Effector CD8-positive, alpha-beta T cell (primary cell): ENCODE measurements at regions not wholly inside any gene's neighbourhood (a gene's known extent, or its start where the extent isn't known, plus 50 kb on each side); places are given as distances from the start of the nearest gene placed in this dataset.
"Not testable (repeated sequence)": the region's sequence is repeated elsewhere in the genome, so short reads cannot be mapped to it uniquely, and the experiment has no call there.

Source experiments
- DNase-seq: peaks from one replicate; lab custom pipeline; 2025; lab: John Stamatoyannopoulos, UW

- no peak for DNase-seq
Observed at GRCh38 chr3:22748453-22749045, 454.6 kb upstream of the UBE2E2 start.

GRCh38 chr3:22759636-22760310 lies 443.4 kb upstream of the UBE2E2 start:
- no peak for DNase-seq

- no peak for DNase-seq
Observed at GRCh38 chr3:22765679-22766078, 437.4 kb upstream of the UBE2E2 start.

DNA sequence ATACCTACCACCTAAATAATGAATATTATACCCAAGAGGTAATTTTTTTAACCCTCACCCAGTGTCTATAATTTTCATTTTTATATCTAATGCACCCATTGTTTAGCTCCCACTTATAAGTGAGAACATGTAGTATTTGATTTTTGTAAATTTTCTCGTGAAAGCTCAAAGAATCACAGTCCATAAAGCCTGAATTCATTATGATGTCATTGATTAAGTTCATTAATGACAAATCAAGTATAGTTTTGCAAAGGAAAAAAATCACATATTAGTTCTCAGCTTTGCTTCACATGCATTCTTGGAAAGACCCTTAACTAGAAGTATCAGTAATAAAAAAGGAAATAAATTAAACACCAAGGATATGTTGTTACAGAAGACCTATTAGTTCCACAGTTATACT lies 425.3 kb upstream of the UBE2E2 start:
- no peak for DNase-seq

DNA sequence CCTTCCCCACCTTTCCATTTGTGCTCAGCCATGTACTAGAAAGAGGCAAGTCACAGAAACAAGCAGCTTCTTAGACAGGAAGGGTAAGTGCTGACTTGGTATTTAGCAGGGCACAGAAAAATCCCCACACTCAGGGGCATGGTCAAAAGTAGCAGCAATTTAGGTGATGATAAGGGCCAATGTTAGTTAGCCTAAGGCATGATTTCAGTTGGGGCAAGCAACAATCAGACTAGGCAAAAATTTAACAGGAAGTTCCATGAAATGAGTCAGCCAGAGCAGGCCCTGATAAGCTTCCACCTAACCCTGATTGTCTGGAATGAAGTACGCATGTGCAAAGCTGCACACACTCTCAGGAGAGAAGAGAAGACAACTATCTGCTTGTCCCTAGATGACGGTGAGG lies 423.4 kb upstream of the UBE2E2 start:
- DNase-seq = no peak

DNA sequence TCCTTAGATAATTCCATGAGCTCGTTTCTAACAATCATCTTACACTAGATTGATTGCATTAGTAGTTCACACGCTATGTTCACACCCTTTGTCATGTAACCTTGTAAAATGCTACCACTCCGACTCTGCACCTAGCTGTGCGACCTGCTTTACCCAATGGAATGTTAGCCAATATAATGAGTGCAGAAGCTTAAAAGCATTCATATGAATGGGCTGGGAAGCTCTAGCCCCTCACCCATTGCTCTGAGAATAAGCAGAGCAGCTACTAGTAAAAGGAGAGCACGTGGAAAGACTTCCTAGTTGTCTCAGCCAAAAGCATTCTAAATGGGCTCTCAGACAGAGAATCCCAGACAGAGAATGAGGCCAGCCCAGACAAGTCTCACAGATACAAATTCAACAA lies 410.6 kb upstream of the UBE2E2 start:
- DNase-seq = no peak

DNA sequence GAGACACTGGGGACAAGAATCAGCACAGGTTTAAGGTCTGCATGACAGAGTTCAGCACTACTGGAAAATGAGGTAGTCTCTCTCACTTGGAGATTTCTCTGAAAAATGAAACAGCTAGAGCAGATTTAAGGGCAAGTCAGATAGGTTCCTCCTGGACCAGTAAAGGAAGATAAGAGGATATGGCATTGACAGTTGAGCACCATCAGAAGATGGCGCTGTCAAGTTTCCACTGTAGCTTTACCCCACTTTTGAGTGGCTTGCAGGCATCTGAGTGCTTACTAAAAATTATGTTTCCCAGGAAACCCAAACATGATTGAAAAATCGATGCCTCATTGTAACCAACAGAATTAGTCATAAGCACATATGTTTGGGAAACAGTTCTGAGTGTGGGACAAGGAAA lies 407.2 kb upstream of the UBE2E2 start:
- DNase-seq = no peak

GRCh38 chr3:22798461-22798860 lies 404.7 kb upstream of the UBE2E2 start:
- no peak for DNase-seq

DNA sequence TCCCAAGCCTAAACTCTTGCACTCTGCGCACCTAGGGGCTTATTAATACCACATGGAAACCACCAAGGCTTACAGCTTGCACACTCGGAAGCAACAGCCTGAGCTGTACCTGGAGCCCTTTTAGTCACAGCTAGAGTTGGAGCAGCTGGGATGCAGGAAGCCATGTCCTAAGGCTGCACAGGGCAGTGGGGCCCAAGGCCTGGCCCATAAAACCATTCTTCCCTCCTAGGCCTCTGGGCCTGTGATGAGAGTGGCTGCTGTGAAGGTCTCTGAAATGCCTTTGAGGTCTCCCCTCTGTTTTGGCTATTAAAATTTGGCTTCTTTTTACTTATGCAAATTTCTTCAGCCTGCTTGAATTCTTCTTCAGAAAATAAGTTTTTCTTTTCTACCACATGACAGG lies 383.9 kb upstream of the UBE2E2 start:
- no peak for DNase-seq

DNA sequence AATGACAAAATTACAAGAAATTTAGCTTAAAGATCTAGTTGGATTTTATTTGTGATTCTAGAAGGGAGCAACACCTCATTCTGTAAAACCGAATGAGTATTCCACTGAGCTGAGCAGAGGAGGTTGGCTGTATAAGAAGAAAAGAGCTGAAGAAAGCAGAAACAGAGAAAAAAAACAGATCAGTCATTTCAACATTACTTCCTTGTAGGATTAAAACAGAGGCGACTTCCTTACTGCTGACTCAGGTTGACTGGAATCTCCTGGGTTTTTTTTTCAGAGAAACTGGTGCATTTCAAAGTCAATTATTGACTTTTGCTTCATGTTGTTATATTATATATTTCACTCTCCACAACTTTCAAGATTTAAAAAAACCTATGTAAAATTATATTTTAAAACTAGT lies 368.1 kb upstream of the UBE2E2 start:
- DNase-seq = no peak

GRCh38 chr3:22836131-22836530 lies 367.0 kb upstream of the UBE2E2 start:
- no peak for DNase-seq

GRCh38 chr3:22843854-22844253 lies 359.3 kb upstream of the UBE2E2 start:
- DNase-seq = no peak

- DNase-seq = no peak
Observed at GRCh38 chr3:22846566-22846965, 356.6 kb upstream of the UBE2E2 start.

DNA sequence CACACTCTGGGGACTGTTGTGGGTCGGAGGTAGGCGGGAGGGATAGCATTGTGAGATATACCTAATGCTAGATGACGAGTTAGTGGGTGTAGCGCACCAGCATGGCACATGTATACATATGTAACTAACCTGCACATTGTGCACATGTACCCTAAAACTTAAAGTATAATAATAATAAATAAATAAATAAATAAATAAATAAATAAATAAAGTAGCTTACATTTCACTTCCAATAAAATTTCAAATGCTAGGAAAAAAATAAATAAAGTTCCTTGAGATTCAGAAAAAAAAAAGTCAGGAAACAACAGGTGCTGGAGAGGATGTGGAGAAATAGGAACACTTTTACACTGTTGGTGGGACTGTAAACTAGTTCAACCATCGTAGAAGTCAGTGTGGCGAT lies 353.5 kb upstream of the UBE2E2 start:
- not testable (repeated sequence) for DNase-seq

DNA sequence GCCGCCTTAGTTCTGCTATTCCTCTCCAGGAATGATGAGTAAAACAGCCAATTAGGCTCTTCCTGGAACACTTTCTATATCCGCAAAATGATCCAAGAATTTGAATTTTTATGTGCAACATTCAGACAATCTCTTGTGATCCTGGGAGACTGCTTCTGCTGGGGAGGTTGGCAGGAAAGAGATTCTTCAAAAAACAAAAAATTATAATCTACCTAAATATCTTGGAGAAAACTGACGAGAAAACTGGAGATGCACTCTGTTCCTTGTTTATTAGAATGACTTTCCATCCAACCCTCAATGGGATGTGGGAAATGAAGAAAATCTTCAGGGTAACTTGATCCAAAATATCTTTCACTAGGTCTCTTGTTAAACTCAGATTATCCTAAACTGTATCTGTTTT lies 346.3 kb upstream of the UBE2E2 start:
- no peak for DNase-seq

DNA sequence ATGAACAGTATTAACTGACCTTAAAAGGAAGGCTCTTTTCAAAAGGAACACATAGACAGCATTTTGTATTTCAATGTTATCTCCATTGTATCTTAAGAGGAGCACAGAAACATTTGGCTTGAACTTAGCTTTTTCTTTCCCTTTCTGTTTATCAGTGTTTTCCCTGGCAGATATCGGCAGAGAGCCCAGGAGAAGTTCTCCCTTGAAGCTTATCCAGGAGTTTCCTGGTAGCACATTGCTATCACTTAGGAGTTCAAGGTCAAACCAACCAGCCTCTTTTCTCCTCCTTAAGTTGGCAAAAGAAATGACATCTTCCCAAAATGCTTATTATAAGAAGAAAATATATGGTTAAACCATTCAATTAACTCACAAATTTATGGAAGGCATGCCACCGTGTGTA lies 344.6 kb upstream of the UBE2E2 start:
- no peak for DNase-seq

DNA sequence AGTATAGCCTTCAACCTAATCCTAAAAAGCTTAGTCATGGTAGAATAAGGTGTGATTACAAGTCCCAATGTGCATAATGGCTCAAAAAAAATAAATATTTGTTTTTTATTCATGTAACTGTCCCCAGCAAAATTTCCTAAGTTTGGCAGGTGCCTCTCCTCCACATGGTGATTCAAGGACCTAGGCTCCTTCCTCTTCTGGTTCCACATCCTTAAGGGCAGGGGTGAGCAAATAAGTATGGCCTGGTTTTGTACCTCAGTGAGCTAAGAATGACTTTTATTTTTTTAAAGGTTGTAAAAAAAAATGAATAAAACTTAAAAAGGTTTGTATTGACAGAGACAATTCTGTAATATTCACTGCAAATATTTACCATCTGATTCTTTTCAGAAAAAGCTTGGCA lies 343.5 kb upstream of the UBE2E2 start:
- no peak for DNase-seq

- no peak for DNase-seq
Observed at GRCh38 chr3:22861426-22861825, 341.7 kb upstream of the UBE2E2 start.

GRCh38 chr3:22862111-22862510 lies 341.0 kb upstream of the UBE2E2 start:
- no peak for DNase-seq

GRCh38 chr3:22882834-22883233 lies 320.3 kb upstream of the UBE2E2 start:
- not testable (repeated sequence) for DNase-seq

- DNase-seq = no peak
Observed at GRCh38 chr3:22885039-22885438, 318.1 kb upstream of the UBE2E2 start.

DNA sequence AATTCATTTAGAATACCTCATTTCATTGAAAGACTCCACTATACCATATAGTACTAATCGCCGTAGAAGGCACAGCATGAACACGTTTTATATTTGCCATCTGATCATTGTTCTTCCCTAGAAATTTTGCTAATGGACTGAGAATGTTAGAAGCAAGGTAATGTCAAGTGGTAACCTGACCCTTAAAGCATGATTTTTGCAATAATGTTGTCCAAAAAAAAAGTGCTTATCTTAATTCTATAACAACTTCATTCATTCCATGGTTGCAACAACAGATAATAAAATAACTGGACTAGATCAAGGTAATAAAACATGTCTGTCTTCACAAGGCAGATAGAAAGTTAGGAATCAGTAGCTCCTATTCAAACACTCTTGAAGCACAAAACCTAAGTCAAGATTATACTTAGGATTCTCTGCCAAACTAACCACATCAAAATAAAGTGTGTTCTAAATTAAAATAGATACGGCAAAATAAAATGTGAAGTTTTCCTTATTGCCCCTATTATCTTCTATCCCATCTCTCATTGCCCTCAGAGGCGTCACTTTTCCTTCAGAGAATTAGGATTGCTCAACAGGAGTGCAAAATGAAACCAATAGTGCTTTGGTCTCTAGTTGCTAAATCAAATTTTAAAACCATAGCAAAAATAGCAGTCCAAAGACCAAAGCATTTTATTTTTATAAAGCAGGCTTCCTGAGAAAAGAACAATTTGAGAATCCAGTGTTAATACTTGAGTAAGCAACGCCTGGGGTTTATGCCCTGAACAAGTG lies 317.4 kb upstream of the UBE2E2 start:
- no peak for DNase-seq

DNA sequence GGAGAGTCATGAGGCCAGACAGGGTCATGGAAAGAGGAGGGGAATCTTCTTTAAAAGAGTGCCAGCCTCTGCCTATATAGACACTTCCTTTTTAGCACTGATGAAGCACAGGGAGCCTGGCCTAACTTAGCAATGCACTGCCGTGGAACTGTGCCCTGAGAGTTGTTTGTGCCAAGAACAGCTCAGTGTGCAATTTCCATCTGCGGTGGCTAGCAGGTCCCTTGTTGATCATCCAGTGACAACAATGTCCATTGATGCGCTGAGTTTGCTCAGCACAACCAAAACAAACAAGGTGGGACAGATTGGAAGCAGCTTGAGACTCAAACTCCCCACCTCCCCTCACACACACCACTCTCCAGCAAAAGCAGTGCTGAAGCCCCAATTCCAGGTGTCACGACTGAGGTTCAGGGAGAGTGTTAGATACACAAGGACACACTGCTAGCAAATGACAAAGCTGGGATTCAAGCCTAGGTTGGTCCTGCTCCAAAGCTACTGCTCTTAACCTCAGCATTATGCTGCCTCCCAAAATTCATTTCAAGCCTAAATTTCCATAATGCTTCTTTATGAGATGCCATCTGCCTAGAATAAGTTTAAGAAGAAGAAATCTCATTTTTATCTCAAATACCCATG lies 316.6 kb upstream of the UBE2E2 start:
- DNase-seq = no peak
